SJCRH30 (cell line): ENCODE measurements at regions not wholly inside any gene's neighbourhood (a gene's known extent, or its start where the extent isn't known, plus 50 kb on each side); places are given as distances from the start of the nearest gene placed in this dataset.
"Not testable (repeated sequence)": the region's sequence is repeated elsewhere in the genome, so short reads cannot be mapped to it uniquely, and the experiment has no call there.

Source experiments
- DNase-seq, 2 experiments: peaks; one replicate each; pipeline ENCODE4 v3.0.0-alpha.2; 2015 to 2020
- H3K27ac ChIP-seq: fragments of 250-450 bp; sonication (Bioruptor Pico); 2 replicates; pipeline ENCODE4 v1.5.1; 2020; ENCODE audit warnings: mild to moderate bottlenecking, moderate library complexity
- H3K27me3 ChIP-seq: fragments of 250-450 bp; sonication (Bioruptor Pico); 2 replicates; pipeline ENCODE4 v1.5.1; 2020; ENCODE audit warnings: mild to moderate bottlenecking, moderate library complexity
- H3K36me3 ChIP-seq: fragments of 250-450 bp; sonication (Bioruptor Pico); 2 replicates; pipeline ENCODE4 v1.5.1; 2020; ENCODE audit warnings: mild to moderate bottlenecking, moderate library complexity
- H3K4me1 ChIP-seq: fragments of 250-450 bp; sonication (Bioruptor Pico); 2 replicates; pipeline ENCODE4 v1.5.1; 2020; ENCODE audit warnings: mild to moderate bottlenecking, moderate library complexity
- H3K4me3 ChIP-seq: fragments of 250-450 bp; sonication (Bioruptor Pico); 2 replicates; pipeline ENCODE4 v1.5.1; 2020; ENCODE audit warnings: mild to moderate bottlenecking, moderate library complexity
- H3K9me3 ChIP-seq: fragments of 250-450 bp; sonication (Bioruptor Pico); replicated peaks from 2 replicates; pipeline ENCODE4 v1.5.1; 2020; ENCODE audit warnings: mild to moderate bottlenecking, moderate library complexity

- Histone ChIP-seq H3K4me1 (peaks cover 15% of the 10 kb centered on the region), H3K9me3 (no peaks in the 10 kb centered on the region), H3K4me3 (no peak overlapping the region), H3K36me3 (no peaks in the 10 kb centered on the region), H3K27ac (no peak overlapping the region), H3K27me3 (0 out of 2 replicates have a peak, but pooled peaks cover 3% of the 10 kb centered on the region)
- DNase-seq = no peak
Observed at GRCh38 chr2:125408874-125409538, 1247.0 kb upstream of the GYPC start.

GRCh38 chr2:125418483-125418882 is 1237.5 kb upstream of the GYPC start:
- H3K9me3 ChIP-seq = no peaks in the 10 kb centered on the region
- DNase-seq = no peak
- no peak overlapping the region for H3K4me3 ChIP-seq
- H3K4me1 ChIP-seq = no peaks in the 10 kb centered on the region
- no peaks in the 10 kb centered on the region for H3K36me3 ChIP-seq
- H3K27me3 ChIP-seq = 0 out of 2 replicates have a peak, but pooled peaks cover under 1% of the 10 kb centered on the region
- no peak overlapping the region for H3K27ac ChIP-seq

- not testable (repeated sequence) for H3K9me3 ChIP-seq, H3K36me3 ChIP-seq, H3K27ac ChIP-seq, DNase-seq, H3K27me3 ChIP-seq, H3K4me3 ChIP-seq, H3K4me1 ChIP-seq
Observed at GRCh38 chr2:125422198-125422770, 1233.7 kb upstream of the GYPC start.

GRCh38 chr2:125424266-125424785 is 1231.6 kb upstream of the GYPC start:
- Histone ChIP-seq H3K27ac (no peak overlapping the region), H3K36me3 (no peaks in the 10 kb centered on the region), H3K4me3 (no peak overlapping the region), H3K9me3 (no peaks in the 10 kb centered on the region), H3K27me3 (no peaks in the 10 kb centered on the region), H3K4me1 (peaks cover 10% of the 10 kb centered on the region)
- DNase-seq = no peak

- H3K36me3 ChIP-seq = no peaks in the 10 kb centered on the region
- peak overlapping the region; percentile 12; the same call in 1 of the 2 replicates for H3K27ac ChIP-seq
- no peak overlapping the region for H3K4me3 ChIP-seq
- H3K9me3 ChIP-seq = no peaks in the 10 kb centered on the region
- peaks cover 10% of the 10 kb centered on the region for H3K4me1 ChIP-seq
- DNase-seq = peak; percentile 22 to 43
- H3K27me3 ChIP-seq = no peaks in the 10 kb centered on the region
Observed at GRCh38 chr2:125427721-125428315, 1228.1 kb upstream of the GYPC start.

GRCh38 chr2:125444106-125444505 is 1211.9 kb upstream of the GYPC start:
- Histone ChIP-seq H3K4me3 (no peak overlapping the region), H3K9me3 (no peaks in the 10 kb centered on the region), H3K4me1 (no peaks in the 10 kb centered on the region), H3K36me3 (no peaks in the 10 kb centered on the region), H3K27ac (no peak overlapping the region), H3K27me3 (no peaks in the 10 kb centered on the region)
- peak in 1 of 2 experiments; percentile 28 for DNase-seq

- Histone ChIP-seq H3K4me3 (no peak overlapping the region), H3K27ac (no peak overlapping the region), H3K27me3 (peaks cover 9% of the 10 kb centered on the region), H3K36me3 (no peaks in the 10 kb centered on the region), H3K4me1 (no peaks in the 10 kb centered on the region), H3K9me3 (no peaks in the 10 kb centered on the region)
- no peak for DNase-seq
Observed at GRCh38 chr2:125445495-125445894, 1210.5 kb upstream of the GYPC start.

GRCh38 chr2:125450092-125450491 is 1205.9 kb upstream of the GYPC start:
- Histone ChIP-seq H3K4me3 (no peak overlapping the region), H3K27ac (no peak overlapping the region), H3K27me3 (peaks cover 9% of the 10 kb centered on the region), H3K4me1 (no peaks in the 10 kb centered on the region), H3K9me3 (no peaks in the 10 kb centered on the region), H3K36me3 (no peaks in the 10 kb centered on the region)
- DNase-seq = no peak

GRCh38 chr2:125455110-125455509 is 1200.8 kb upstream of the GYPC start:
- Histone ChIP-seq H3K36me3 (no peaks in the 10 kb centered on the region), H3K27me3 (0 out of 2 replicates have a peak, but pooled peaks cover under 1% of the 10 kb centered on the region), H3K4me1 (no peaks in the 10 kb centered on the region), H3K4me3 (no peak overlapping the region), H3K27ac (no peak overlapping the region), H3K9me3 (no peaks in the 10 kb centered on the region)
- DNase-seq = no peak

GRCh38 chr2:125456693-125457363 is 1199.1 kb upstream of the GYPC start:
- no peaks in the 10 kb centered on the region for H3K4me1 ChIP-seq
- H3K27me3 ChIP-seq = no peaks in the 10 kb centered on the region
- H3K4me3 ChIP-seq = no peak overlapping the region
- no peak overlapping the region for H3K27ac ChIP-seq
- no peaks in the 10 kb centered on the region for H3K9me3 ChIP-seq
- no peaks in the 10 kb centered on the region for H3K36me3 ChIP-seq
- no peak for DNase-seq

GRCh38 chr2:125471963-125472362 is 1184.0 kb upstream of the GYPC start:
- Histone ChIP-seq H3K27me3 (no peaks in the 10 kb centered on the region; the same call in 1 of the 2 replicates), H3K27ac (no peak overlapping the region)
- peak; percentile 11 to 30 for DNase-seq

GRCh38 chr2:125479143-125479636 is 1176.8 kb upstream of the GYPC start:
- H3K4me3 ChIP-seq = no peak overlapping the region
- H3K36me3 ChIP-seq = no peaks in the 10 kb centered on the region
- H3K27me3 ChIP-seq = no peaks in the 10 kb centered on the region
- no peaks in the 10 kb centered on the region for H3K9me3 ChIP-seq
- no peak for DNase-seq
- H3K27ac ChIP-seq = no peak overlapping the region
- no peaks in the 10 kb centered on the region for H3K4me1 ChIP-seq

More at GRCh38 chr2:125471963-125472362, 1184.0 kb upstream of the GYPC start:
- no peaks in the 10 kb centered on the region for H3K9me3 ChIP-seq
- no peak overlapping the region for H3K4me3 ChIP-seq
- H3K4me1 ChIP-seq = no peaks in the 10 kb centered on the region
- H3K36me3 ChIP-seq = no peaks in the 10 kb centered on the region

GRCh38 chr2:125490308-125490707 is 1165.7 kb upstream of the GYPC start:
- H3K27ac ChIP-seq = no peak overlapping the region
- DNase-seq = no peak
- H3K9me3 ChIP-seq = no peaks in the 10 kb centered on the region
- H3K36me3 ChIP-seq = no peaks in the 10 kb centered on the region
- peaks cover 5% of the 10 kb centered on the region; the same call in 1 of the 2 replicates for H3K27me3 ChIP-seq
- H3K4me1 ChIP-seq = no peaks in the 10 kb centered on the region
- no peak overlapping the region for H3K4me3 ChIP-seq

- H3K27ac ChIP-seq = no peak overlapping the region
- H3K27me3 ChIP-seq = peaks cover 5% of the 10 kb centered on the region; the same call in 1 of the 2 replicates
- DNase-seq = no peak
- no peaks in the 10 kb centered on the region for H3K36me3 ChIP-seq
- no peaks in the 10 kb centered on the region for H3K9me3 ChIP-seq
- no peaks in the 10 kb centered on the region for H3K4me1 ChIP-seq
- no peak overlapping the region for H3K4me3 ChIP-seq
Observed at GRCh38 chr2:125491663-125492062, 1164.3 kb upstream of the GYPC start.

GRCh38 chr2:125512313-125512712 is 1143.6 kb upstream of the GYPC start:
- no peaks in the 10 kb centered on the region for H3K9me3 ChIP-seq
- no peak overlapping the region for H3K27ac ChIP-seq
- H3K4me3 ChIP-seq = no peak overlapping the region
- no peaks in the 10 kb centered on the region for H3K4me1 ChIP-seq
- no peaks in the 10 kb centered on the region for H3K36me3 ChIP-seq
- no peak for DNase-seq
- no peaks in the 10 kb centered on the region for H3K27me3 ChIP-seq
